Vagina (tissue), 2 donors: ENCODE measurements at regions not wholly inside any gene's neighbourhood (a gene's known extent, or its start where the extent isn't known, plus 50 kb on each side); places are given as distances from the start of the nearest gene placed in this dataset.

Experiments
- CTCF ChIP-seq, 3 experiments: fragments of 450-650 bp in 2 of 3; fragments of 200-600 bp in 1 of 3; sonication (generic) in 1 of 3; IDR thresholded peaks; one replicate each; pipeline ENCODE4 v1.5.1; 2017 to 2019; ENCODE audit warnings: antibody characterized with exemption in 3 of 3, mild to moderate bottlenecking in 2 of 3, moderate library complexity in 2 of 3
- POLR2A ChIP-seq, 2 donors: fragments of 450-650 bp; IDR thresholded peaks; one replicate each; pipeline ENCODE4 v1.6.1; 2017; ENCODE audit warnings: antibody characterized with exemption in 2 of 2, mild to moderate bottlenecking in 2 of 2, moderate library complexity in 2 of 2
- POLR2AphosphoS5 ChIP-seq, 2 donors: sonication (generic); formaldehyde crosslinking; IDR thresholded peaks; one replicate each; pipeline ENCODE4 v1.9.0; 2017; ENCODE audit warnings: antibody characterized with exemption in 2 of 2, mild to moderate bottlenecking in 2 of 2, low read depth in 1 of 2; ENCODE audit not compliant: insufficient read depth in 1 of 2

- no peak for TF ChIP-seq CTCF (IDR thresholded peaks at IDR 0.05)
- no peak for TF ChIP-seq POLR2A (IDR thresholded peaks at IDR 0.05)
- no peak for TF ChIP-seq POLR2AphosphoS5 (IDR thresholded peaks at IDR 0.05; ENCODE audit: insufficient read depth in 1 of 2, low read depth in 1 of 2)
Measured at GRCh38 chr4:184913356-184914143, 87.8 kb upstream of the ACSL1 start.
